Renal pelvis (tissue), 1 donor: ENCODE measurements at regions not wholly inside any gene's neighbourhood (a gene's known extent, or its start where the extent isn't known, plus 50 kb on each side); places are given as distances from the start of the nearest gene placed in this dataset.

Experiments used
- DNase-seq: peaks from one replicate; pipeline ENCODE4 v3.0.0-alpha.2; 2013

GRCh38 chr2:12348216-12348615, 368.5 kb upstream of the TRIB2 start:
- no peak for DNase-seq

GRCh38 chr2:12350821-12351220, 365.9 kb upstream of the TRIB2 start:
- DNase-seq, result no peak

GRCh38 chr2:12352889-12353288, 363.8 kb upstream of the TRIB2 start:
- no peak for DNase-seq

- no peak for DNase-seq
Measured at GRCh38 chr2:12361506-12361905, 355.2 kb upstream of the TRIB2 start.

GRCh38 chr2:12363138-12363537, 353.6 kb upstream of the TRIB2 start:
- no peak for DNase-seq

- no peak for DNase-seq
Measured at GRCh38 chr2:12363569-12363968, 353.2 kb upstream of the TRIB2 start.

DNA sequence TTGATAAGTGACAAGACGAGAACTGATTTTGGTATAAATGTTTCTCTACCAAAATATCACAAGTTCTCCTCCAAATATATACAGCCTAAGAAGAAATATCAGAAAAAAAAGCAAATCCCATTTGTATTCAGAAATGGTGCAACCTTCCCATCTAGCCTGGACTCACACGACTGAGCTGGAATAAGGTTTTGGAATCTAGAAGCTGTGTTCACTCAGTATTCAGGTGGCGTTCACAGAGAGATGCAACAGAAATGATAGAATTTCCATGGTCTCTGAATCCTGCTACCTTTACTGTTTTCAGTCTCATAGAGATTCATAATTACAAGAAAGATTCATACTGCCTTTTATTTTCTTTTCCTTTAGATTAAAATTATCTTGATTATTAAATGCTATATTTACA, 347.2 kb upstream of the TRIB2 start:
- DNase-seq, result no peak

DNA sequence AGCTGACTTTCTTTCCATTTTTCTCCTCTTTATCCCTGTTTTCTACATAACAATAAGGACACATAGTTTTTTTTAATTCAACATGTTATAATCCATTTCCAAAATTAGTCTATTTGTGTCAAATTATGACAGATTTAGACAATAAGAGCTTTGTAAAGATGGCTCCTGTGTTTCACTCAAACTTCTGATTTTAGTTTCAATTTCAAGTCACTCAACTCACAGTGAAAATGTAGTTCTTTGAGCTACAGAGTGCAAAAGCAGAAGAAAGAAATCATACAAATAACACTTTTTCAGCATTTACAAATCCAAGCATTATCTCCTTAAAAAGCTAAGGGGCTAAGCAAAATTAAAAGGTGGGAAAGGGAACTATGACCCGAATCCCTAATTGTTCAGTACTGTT, 340.7 kb upstream of the TRIB2 start:
- DNase-seq, result no peak

GRCh38 chr2:12379143-12379542, 337.6 kb upstream of the TRIB2 start:
- no peak for DNase-seq

DNA sequence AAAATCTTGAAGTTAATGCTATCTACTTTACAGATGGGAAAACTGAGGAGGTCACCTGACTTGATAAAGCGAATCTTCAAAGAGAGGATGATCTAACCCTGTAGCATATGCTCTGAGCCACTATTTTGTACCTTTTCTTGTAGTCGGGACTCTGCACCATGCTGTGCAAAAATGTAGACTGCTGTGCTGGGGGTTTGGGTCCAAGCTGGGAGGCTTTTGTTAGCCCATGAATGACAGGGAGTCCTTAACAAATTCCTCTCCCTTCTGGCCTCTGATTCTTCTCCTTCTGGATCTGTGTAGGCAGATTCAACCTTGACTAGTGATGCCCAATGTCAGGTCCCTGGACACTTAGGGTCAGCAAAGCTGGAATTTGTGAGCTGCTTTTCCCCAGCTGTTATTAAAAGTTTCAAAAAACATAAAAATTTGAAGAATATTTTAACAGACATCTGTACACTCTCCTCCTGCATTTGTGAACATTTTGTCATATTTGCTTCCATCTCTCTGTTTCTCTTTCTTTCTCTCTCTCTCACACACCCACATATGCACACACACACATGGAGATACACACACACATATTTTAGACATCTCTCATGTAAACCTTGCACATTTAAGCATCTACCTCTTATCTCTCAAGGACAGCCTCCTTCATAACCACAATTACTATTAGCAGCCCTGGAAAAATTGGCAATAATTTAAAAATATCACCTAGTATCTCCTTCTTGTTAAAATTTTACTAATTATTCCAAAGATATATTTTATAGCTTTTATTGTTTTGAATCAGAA, 335.0 kb upstream of the TRIB2 start:
- DNase-seq, result no peak

GRCh38 chr2:12382366-12382765, 334.4 kb upstream of the TRIB2 start:
- no peak for DNase-seq

DNA sequence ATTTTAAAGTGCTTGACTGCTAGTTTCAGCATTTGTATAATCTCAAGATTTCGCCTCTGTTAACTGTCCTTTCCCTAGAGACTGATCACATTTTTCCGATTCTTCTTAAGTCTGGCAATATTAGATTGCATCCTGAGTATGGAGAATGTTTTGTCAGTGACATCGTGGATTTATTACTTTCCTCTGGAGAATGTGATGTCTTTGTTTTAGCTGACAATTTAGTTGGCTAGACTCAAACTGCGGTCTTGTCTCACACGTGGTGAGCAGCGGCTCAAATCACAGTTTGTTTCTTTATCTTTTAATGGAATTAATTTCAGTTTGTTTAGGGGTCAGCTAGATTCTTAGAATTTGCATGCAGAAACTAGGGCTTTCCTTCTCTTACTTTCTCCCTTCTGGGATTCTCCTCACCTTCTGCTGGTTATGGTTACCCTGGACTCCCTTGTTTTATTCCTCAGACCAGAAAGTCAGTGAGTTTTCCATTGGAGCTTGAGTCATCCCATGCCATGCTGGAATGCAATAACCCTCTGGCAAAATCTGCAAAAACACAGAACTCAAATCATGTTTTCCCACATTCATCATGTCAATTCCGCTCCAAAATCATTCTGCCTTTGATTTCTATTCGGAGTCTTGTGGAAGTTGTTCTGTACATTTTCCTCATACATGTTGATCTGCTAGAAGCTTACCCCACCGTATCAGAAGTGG, 327.2 kb upstream of the TRIB2 start:
- DNase-seq, result no peak

DNA sequence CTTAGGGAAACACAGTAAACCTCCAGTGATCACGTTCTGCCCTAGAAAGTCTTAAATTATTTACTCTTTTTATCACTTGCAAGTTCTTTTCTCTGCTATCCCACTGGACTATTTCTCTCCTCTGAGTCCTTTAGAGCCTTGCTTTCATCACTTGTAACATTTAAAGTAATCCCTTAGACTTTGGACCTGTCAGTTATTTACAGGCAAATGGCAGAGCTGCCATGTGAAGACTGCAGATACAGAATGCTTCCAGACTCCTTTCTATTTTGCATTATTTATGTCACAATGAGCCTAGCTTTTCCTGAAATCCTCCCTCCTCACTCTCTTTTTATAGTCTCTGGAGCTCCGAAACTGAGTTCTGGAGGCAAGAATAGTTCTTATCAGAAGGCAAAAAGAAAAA, 325.6 kb upstream of the TRIB2 start:
- DNase-seq, result no peak

- no peak for DNase-seq
Measured at GRCh38 chr2:12396699-12397098, 320.0 kb upstream of the TRIB2 start.

DNA sequence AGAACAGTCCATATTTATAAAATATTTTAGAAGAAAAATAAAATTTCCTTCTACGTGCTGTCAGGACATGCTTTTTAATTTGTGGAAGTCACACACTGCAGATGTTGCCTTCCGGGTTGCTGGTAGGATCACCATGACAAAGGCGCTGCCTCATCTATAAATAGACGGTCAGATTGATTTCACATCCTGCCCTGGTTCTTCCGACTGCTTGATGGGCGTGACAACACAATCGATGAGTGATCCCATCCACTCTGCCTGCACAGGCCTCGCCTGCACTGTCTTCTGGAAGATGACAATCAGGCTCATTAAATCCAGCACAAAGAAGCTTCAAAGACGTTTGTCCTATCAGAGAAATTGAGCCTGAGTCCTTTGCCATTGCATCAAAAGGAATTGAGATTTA, 318.9 kb upstream of the TRIB2 start:
- no peak for DNase-seq

- no peak for DNase-seq
Measured at GRCh38 chr2:12399240-12399639, 317.5 kb upstream of the TRIB2 start.

DNA sequence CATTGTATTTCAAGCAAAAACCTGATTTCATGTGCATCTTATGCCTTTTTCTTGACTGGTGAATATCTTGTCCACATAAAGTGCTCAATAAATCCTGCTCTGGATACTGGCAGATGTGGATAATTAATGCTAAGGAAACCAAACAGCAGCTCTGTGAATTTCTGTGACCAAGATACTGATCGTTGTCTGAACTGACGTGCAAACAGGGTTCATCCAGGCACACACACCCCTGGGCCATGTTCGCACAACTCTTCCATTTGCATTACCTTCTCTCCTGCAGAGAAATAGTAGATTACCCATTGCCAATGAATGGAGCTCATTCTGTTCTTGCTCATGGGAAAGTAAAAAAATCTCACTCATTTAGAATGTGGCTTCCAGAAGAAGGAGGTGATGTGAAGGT, 316.2 kb upstream of the TRIB2 start:
- DNase-seq, result no peak

- DNase-seq, result no peak
Measured at GRCh38 chr2:12402440-12403139, 314.1 kb upstream of the TRIB2 start.

GRCh38 chr2:12404497-12404896, 312.2 kb upstream of the TRIB2 start:
- no peak for DNase-seq

DNA sequence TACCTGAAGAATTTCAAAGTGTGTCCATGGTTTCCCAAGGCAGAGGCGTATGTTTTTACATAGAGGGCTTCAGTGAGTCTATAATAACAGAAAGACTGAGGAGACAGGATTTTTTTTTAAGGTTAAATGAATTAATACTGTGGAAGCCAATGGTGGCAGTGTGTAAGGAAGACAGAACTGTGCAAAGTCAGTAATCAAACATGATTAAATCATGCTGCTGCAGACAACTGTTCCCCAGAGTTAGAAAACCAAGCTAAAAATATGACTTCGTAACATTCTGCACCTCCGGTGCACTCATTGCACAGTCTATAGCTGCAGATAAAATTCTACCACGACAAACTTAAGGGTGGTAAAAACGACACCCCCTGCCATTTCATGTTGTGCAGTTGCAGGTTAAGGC, 309.6 kb upstream of the TRIB2 start:
- DNase-seq, result no peak

GRCh38 chr2:12412898-12413305, 303.8 kb upstream of the TRIB2 start:
- no peak for DNase-seq

DNA sequence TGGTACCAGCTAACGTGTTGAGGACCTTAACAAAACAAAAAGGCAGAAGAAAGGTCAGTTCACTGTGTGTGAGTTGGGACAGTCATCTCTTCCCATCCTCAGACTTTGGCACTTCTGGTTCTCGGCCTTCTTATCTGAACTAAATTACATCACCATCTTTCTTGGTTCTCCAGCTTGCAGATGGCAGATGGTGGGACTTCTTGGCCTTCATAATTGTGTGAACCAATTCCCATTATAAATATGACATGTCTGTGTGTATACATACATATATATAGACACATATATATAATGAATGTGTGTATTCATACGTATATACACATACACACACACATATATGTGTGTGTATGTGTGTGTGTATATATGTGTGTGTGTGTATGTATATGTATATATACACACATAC, 301.2 kb upstream of the TRIB2 start:
- no peak for DNase-seq

DNA sequence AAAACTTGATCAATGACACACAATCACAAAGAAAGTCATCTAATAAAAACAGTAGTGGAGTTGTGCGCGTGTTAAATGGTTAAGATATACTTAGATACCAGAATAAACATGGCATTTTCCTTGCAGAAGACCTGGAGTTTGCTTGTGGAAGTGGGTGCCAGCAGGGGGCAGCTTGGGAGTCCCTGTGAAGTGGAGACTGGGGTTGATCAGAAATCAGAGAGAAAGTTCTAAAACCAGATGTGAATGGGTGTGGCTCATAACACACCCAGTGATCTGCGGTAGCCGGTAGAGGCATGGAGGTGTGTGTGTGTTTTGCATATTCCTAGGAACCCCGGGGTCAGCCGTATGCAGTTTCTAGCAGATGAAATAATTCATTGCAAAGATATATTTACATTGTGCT, 300.1 kb upstream of the TRIB2 start:
- no peak for DNase-seq
